Activated CD4-positive, alpha-beta T cell treated with anti-CD3 and anti-CD28 coated beads, Interleukin-2, amount 50 U/mL, for 16 hours (primary cell): ENCODE measurements at regions not wholly inside any gene's neighbourhood (a gene's known extent, or its start where the extent isn't known, plus 50 kb on each side); places are given as distances from the start of the nearest gene placed in this dataset.

Experiments used
- DNase-seq: peaks from one replicate; pipeline ENCODE4 v3.0.0-alpha.2; 2020

- no peak for DNase-seq
Measured at GRCh38 chr4:28117084-28117682, 1256.5 kb downstream of the STIM2 start.

GRCh38 chr4:28146191-28146590 lies 1285.5 kb downstream of the STIM2 start:
- no peak for DNase-seq

- DNase-seq, result no peak
Measured at GRCh38 chr4:28148221-28148620, 1287.6 kb downstream of the STIM2 start.

GRCh38 chr4:28149762-28150161 lies 1289.1 kb downstream of the STIM2 start:
- no peak for DNase-seq

- no peak for DNase-seq
Measured at GRCh38 chr4:28151314-28151713, 1290.7 kb downstream of the STIM2 start.

GRCh38 chr4:28167411-28167810 lies 1306.8 kb downstream of the STIM2 start:
- DNase-seq, result no peak

GRCh38 chr4:28176942-28177341 lies 1316.3 kb downstream of the STIM2 start:
- no peak for DNase-seq

- DNase-seq, result no peak
Measured at GRCh38 chr4:28177641-28178040, 1317.0 kb downstream of the STIM2 start.

- no peak for DNase-seq
Measured at GRCh38 chr4:28179126-28179525, 1318.5 kb downstream of the STIM2 start.

GRCh38 chr4:28209371-28209924 lies 1348.8 kb downstream of the STIM2 start:
- no peak for DNase-seq

GRCh38 chr4:28211676-28212470 lies 1351.2 kb downstream of the STIM2 start:
- no peak for DNase-seq

GRCh38 chr4:28221536-28221935 lies 1360.9 kb downstream of the STIM2 start:
- DNase-seq, result no peak

GRCh38 chr4:28225050-28225449 lies 1364.4 kb downstream of the STIM2 start:
- DNase-seq, result no peak

GRCh38 chr4:28225689-28226353 lies 1365.2 kb downstream of the STIM2 start:
- DNase-seq, result no peak

GRCh38 chr4:28226962-28227361 lies 1366.3 kb downstream of the STIM2 start:
- no peak for DNase-seq

- DNase-seq, result no peak
Measured at GRCh38 chr4:28227764-28228163, 1367.1 kb downstream of the STIM2 start.

- DNase-seq, result no peak
Measured at GRCh38 chr4:28228561-28229491, 1368.2 kb downstream of the STIM2 start.

GRCh38 chr4:28232376-28232775 lies 1371.7 kb downstream of the STIM2 start:
- DNase-seq, result no peak

- no peak for DNase-seq
Measured at GRCh38 chr4:28232951-28233350, 1372.3 kb downstream of the STIM2 start.

GRCh38 chr4:28233724-28234123 lies 1373.1 kb downstream of the STIM2 start:
- no peak for DNase-seq

- no peak for DNase-seq
Measured at GRCh38 chr4:28238876-28239275, 1378.2 kb downstream of the STIM2 start.

- no peak for DNase-seq
Measured at GRCh38 chr4:28241021-28241420, 1380.4 kb downstream of the STIM2 start.

GRCh38 chr4:28247805-28248204 lies 1387.2 kb downstream of the STIM2 start:
- no peak for DNase-seq
